ENCODE measurements at regions not wholly inside any gene's neighbourhood (a gene's known extent, or its start where the extent isn't known, plus 50 kb on each side); places are given as distances from the start of the nearest gene placed in this dataset.

DNA sequence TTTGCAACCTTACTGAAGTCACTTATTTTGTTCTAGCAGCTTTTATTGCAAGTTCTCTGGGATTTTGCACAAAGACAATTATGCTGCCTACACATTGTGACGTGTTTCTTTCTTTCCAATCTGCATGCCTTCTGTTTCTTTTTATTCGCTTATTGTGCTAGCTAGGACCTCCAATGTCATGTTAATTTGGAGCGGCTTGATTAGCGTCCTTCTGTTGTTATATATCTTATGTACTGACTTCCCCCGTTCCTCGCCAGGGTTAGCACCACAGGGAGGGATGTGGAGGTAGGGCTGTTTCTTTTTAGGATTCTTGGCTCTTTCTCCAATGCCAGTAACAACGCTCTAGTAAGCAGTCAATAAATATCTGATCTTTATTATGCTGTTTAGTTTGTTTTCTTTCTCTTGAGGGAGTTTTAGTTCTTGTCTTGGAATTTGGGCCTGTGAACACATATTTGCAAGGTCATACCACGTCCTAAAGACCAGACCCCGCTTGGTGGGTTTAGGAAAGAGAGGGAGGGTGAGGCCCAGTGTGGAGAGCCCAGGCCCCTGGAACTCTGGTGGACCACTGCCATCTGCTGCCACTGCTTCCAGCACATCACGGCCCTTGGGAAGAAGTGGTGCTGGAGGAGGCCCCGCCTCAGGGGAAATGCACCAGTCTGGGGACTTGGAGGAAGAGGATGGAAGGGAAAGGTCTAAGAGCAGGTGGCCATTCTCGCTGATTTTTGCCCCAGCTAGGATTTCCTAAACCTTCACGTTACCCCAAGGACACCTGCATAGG, 129.1 kb downstream of the TRIML1 start:
- DNase-seq: no peak
- WGBS, 2 experiments (ENCODE audit: extremely low coverage in 2 of 2, insufficient read length in 1 of 2): 100% methylated on average over 1 of the region's 13 CpGs; no CpG with 5 or more reads in 1 of the 2 experiments

More for the DNA sequence above, 129.1 kb downstream of the TRIML1 start:
- no peak overlapping the region for H2AK9ac ChIP-seq (replicated peaks; ENCODE audit: low read depth, low read length, poor library complexity)
- intact Hi-C loops (cut with micrococcal nuclease): no loop called here
- no peaks in the 10 kb centered on the region for H3K9me3 ChIP-seq (ENCODE audit: control insufficient read depth, insufficient read depth, low read length)
- no peak overlapping the region for H3K18ac ChIP-seq (ENCODE audit: low read depth, low read length)
- H3K79me1 ChIP-seq (ENCODE audit: low read depth in 1 of 2, low read length in 2 of 2): no peaks in the 10 kb centered on the region
- H4K91ac ChIP-seq (ENCODE audit: insufficient read depth, low read depth, low read length): no peak overlapping the region
- H3K9ac ChIP-seq (ENCODE audit: low read depth, low read length): no peak overlapping the region
- H3K4ac ChIP-seq (ENCODE audit: low read depth, low read length): no peak overlapping the region
- no peaks in the 10 kb centered on the region for H3K36me3 ChIP-seq (ENCODE audit: control insufficient read depth, insufficient read depth, low read length)
- in situ Hi-C loops (cut with MboI; ENCODE audit: low sequenced_read_pairs): no loop called here
- no peak overlapping the region for H3K27ac ChIP-seq (ENCODE audit: insufficient read depth, low read length)
- no peak overlapping the region for H2BK20ac ChIP-seq (ENCODE audit: low read depth, low read length)
- POLR2A ChIA-PET (ENCODE audit: unreplicated experiment): no interaction called here
- H4K20me1 ChIP-seq (ENCODE audit: insufficient read depth, low read length): no peaks in the 10 kb centered on the region
- BruUV-seq (replicated peaks): no TSS peak
- H3K23ac ChIP-seq (ENCODE audit: low read depth, low read length): no peak overlapping the region
- dilution Hi-C loops (cut with HindIII; ENCODE audit: low sequenced_read_pairs, unreplicated experiment): no loop called here
- H2AK5ac ChIP-seq (ENCODE audit: low read depth, low read length): no peak overlapping the region
- H2AFZ ChIP-seq (replicated peaks; ENCODE audit: low read length, poor library complexity): no peak overlapping the region
- H3K9me1 ChIP-seq (ENCODE audit: insufficient read depth, low read length): no peaks in the 10 kb centered on the region
- no peak overlapping the region for H2BK15ac ChIP-seq (ENCODE audit: low read depth, low read length)
- H3K56ac ChIP-seq (ENCODE audit: extremely low read depth, insufficient read depth, low read length): no peak overlapping the region
- H3K4me1 ChIP-seq (ENCODE audit: control insufficient read depth, insufficient read depth, low read length): no peaks in the 10 kb centered on the region; the same call in 1 of the 2 replicates
- H3K4me2 ChIP-seq (ENCODE audit: low read depth, low read length): no peak overlapping the region
- CTCF ChIA-PET: no interaction called here
- no peak overlapping the region for H4K8ac ChIP-seq (ENCODE audit: low read depth in 2 of 2, low read length in 2 of 2)
- no peak overlapping the region for H3K4me3 ChIP-seq (ENCODE audit: insufficient read depth, low read depth, low read length)
- H3K27me3 ChIP-seq (ENCODE audit: control insufficient read depth, insufficient read depth, low read length): no peaks in the 10 kb centered on the region; the same call in 1 of the 2 replicates
- no peak overlapping the region for H2BK120ac ChIP-seq (ENCODE audit: low read depth, low read length)
- no peak overlapping the region for H2BK5ac ChIP-seq (ENCODE audit: low read depth, low read length, poor library complexity, severe bottlenecking)
- no peak for ATAC-seq (ENCODE audit: low read depth)
- no peak overlapping the region for H4K5ac ChIP-seq (ENCODE audit: low read depth, low read length)
- TF ChIP-seq CEBPB (IDR thresholded peaks at IDR 0.05; ENCODE audit: low read depth, low read length) (no peak), NFE2L2 (IDR thresholded peaks at IDR 0.05; ENCODE audit: low read depth, low read length) (no peak), RAD21 (IDR thresholded peaks at IDR 0.05; ENCODE audit: low read length) (no peak), BHLHE40 (IDR thresholded peaks at IDR 0.05; ENCODE audit: low read depth, low read length) (no peak), MAFK (IDR thresholded peaks at IDR 0.05; ENCODE audit: low read depth, low read length) (no peak), SMC3 (IDR thresholded peaks at IDR 0.05; ENCODE audit: low read depth, low read length) (no peak), RCOR1 (IDR thresholded peaks at IDR 0.05; ENCODE audit: insufficient replicate concordance, low read length) (no peak), CHD1 (IDR thresholded peaks at IDR 0.05; ENCODE audit: low read depth, low read length) (no peak), MXI1 (IDR thresholded peaks at IDR 0.05; ENCODE audit: borderline replicate concordance, low read depth, low read length) (no peak), POLR2A (IDR thresholded peaks at IDR 0.05; ENCODE audit: low read depth, low read length) (no peak)
- TF ChIP-seq, protein P1, sequence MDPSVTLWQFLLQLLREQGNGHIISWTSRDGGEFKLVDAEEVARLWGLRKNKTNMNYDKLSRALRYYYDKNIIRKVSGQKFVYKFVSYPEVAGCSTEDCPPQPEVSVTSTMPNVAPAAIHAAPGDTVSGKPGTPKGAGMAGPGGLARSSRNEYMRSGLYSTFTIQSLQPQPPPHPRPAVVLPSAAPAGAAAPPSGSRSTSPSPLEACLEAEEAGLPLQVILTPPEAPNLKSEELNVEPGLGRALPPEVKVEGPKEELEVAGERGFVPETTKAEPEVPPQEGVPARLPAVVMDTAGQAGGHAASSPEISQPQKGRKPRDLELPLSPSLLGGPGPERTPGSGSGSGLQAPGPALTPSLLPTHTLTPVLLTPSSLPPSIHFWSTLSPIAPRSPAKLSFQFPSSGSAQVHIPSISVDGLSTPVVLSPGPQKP (IDR thresholded peaks at IDR 0.05; ENCODE audit: borderline replicate concordance, low read depth, low read length): no peak
- TF ChIP-seq, protein P2, sequence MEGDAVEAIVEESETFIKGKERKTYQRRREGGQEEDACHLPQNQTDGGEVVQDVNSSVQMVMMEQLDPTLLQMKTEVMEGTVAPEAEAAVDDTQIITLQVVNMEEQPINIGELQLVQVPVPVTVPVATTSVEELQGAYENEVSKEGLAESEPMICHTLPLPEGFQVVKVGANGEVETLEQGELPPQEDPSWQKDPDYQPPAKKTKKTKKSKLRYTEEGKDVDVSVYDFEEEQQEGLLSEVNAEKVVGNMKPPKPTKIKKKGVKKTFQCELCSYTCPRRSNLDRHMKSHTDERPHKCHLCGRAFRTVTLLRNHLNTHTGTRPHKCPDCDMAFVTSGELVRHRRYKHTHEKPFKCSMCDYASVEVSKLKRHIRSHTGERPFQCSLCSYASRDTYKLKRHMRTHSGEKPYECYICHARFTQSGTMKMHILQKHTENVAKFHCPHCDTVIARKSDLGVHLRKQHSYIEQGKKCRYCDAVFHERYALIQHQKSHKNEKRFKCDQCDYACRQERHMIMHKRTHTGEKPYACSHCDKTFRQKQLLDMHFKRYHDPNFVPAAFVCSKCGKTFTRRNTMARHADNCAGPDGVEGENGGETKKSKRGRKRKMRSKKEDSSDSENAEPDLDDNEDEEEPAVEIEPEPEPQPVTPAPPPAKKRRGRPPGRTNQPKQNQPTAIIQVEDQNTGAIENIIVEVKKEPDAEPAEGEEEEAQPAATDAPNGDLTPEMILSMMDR (conservative IDR thresholded peaks at IDR 0.05; ENCODE audit: low read depth, low read length): no peak
- TF ChIP-seq, protein P3, sequence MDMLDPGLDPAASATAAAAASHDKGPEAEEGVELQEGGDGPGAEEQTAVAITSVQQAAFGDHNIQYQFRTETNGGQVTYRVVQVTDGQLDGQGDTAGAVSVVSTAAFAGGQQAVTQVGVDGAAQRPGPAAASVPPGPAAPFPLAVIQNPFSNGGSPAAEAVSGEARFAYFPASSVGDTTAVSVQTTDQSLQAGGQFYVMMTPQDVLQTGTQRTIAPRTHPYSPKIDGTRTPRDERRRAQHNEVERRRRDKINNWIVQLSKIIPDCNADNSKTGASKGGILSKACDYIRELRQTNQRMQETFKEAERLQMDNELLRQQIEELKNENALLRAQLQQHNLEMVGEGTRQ (IDR thresholded peaks at IDR 0.05; ENCODE audit: low read depth, low read length): no peak
- H3K14ac ChIP-seq (replicated peaks; ENCODE audit: low read depth, low read length): no peak overlapping the region

Measured in IMR-90 (cell line).